HG03139 (cell line): ENCODE measurements at regions not wholly inside any gene's neighbourhood (a gene's known extent, or its start where the extent isn't known, plus 50 kb on each side); places are given as distances from the start of the nearest gene placed in this dataset.

Source experiments
- ATAC-seq: cut with Tn5 transposase; IDR thresholded peaks from one replicate; pipeline ENCODE4 v1.9.1; 2021; ENCODE audit not compliant: unreplicated experiment

- ATAC-seq, result no peak
These were observed 547.8 kb downstream of the ADGRL2 start for GRCh38 chr1:82348487-82348886.

- ATAC-seq, result no peak
These were observed 545.4 kb downstream of the ADGRL2 start for GRCh38 chr1:82346141-82346540.

GRCh38 chr1:82343381-82343780 is 542.6 kb downstream of the ADGRL2 start:
- no peak for ATAC-seq

- no peak for ATAC-seq
These were observed 536.9 kb downstream of the ADGRL2 start for GRCh38 chr1:82337635-82338034.

GRCh38 chr1:82330330-82330729 is 529.6 kb downstream of the ADGRL2 start:
- ATAC-seq, result no peak

- ATAC-seq, result no peak
These were observed 528.5 kb downstream of the ADGRL2 start for GRCh38 chr1:82329226-82329625.

- ATAC-seq, result no peak
These were observed 522.6 kb downstream of the ADGRL2 start for GRCh38 chr1:82323144-82323841.

- no peak for ATAC-seq
These were observed 521.1 kb downstream of the ADGRL2 start for GRCh38 chr1:82321794-82322193.

GRCh38 chr1:82319546-82319945 is 518.8 kb downstream of the ADGRL2 start:
- no peak for ATAC-seq

- no peak for ATAC-seq
These were observed 518.2 kb downstream of the ADGRL2 start for GRCh38 chr1:82318921-82319320.

- ATAC-seq, result no peak
These were observed 517.5 kb downstream of the ADGRL2 start for GRCh38 chr1:82318265-82318664.

- no peak for ATAC-seq
These were observed 516.9 kb downstream of the ADGRL2 start for GRCh38 chr1:82317671-82318070.

- ATAC-seq, result no peak
These were observed 498.9 kb downstream of the ADGRL2 start for GRCh38 chr1:82299656-82300055.

- no peak for ATAC-seq
These were observed 498.3 kb downstream of the ADGRL2 start for GRCh38 chr1:82299056-82299455.

GRCh38 chr1:82297139-82297896 is 496.6 kb downstream of the ADGRL2 start:
- no peak for ATAC-seq

- ATAC-seq, result no peak
These were observed 486.8 kb downstream of the ADGRL2 start for GRCh38 chr1:82287556-82287955.

- ATAC-seq, result no peak
These were observed 483.5 kb downstream of the ADGRL2 start for GRCh38 chr1:82284213-82284612.

GRCh38 chr1:82279241-82279640 is 478.5 kb downstream of the ADGRL2 start:
- no peak for ATAC-seq

GRCh38 chr1:82273816-82274215 is 473.1 kb downstream of the ADGRL2 start:
- no peak for ATAC-seq

- no peak for ATAC-seq
These were observed 468.7 kb downstream of the ADGRL2 start for GRCh38 chr1:82269431-82269830.

- no peak for ATAC-seq
These were observed 468.1 kb downstream of the ADGRL2 start for GRCh38 chr1:82268826-82269225.

- ATAC-seq, result no peak
These were observed 465.6 kb downstream of the ADGRL2 start for GRCh38 chr1:82266351-82266750.

GRCh38 chr1:82265436-82265835 is 464.7 kb downstream of the ADGRL2 start:
- no peak for ATAC-seq
